Adrenal gland (tissue), 9 donors: ENCODE measurements at regions not wholly inside any gene's neighbourhood (a gene's known extent, or its start where the extent isn't known, plus 50 kb on each side); places are given as distances from the start of the nearest gene placed in this dataset.

Experiments
- DNase-seq, 7 donors: peaks; one replicate each; pipeline ENCODE4 v3.0.0-alpha.2; 2019 to 2020
- H3K27ac ChIP-seq, 5 donors: fragments of 200-600 bp; sonication (generic) in 4 of 5; 1 replicate in 3 of 5; 2 replicates in 2 of 5; pipeline versions ENCODE4 v1.5.1 to v1.8.0; 2016 to 2020; ENCODE audit warnings: mild to moderate bottlenecking in 1 of 5
- H3K27me3 ChIP-seq: fragments of 200-600 bp; 2 replicates; pipeline ENCODE4 v1.8.0; 2021
- H3K36me3 ChIP-seq, 2 donors: fragments of 200-600 bp; replicated peaks in 1 of 2; 1 replicate in 1 of 2; 2 replicates in 1 of 2; pipeline versions ENCODE4 v1.5.1 to v1.8.0; 2018 to 2022
- H3K4me1 ChIP-seq, 2 donors: fragments of 200-600 bp; replicated peaks in 1 of 2; 1 replicate in 1 of 2; 2 replicates in 1 of 2; pipeline versions ENCODE4 v1.5.1 to v1.8.0; 2018 to 2021
- H3K4me3 ChIP-seq, 4 donors: fragments of 200-600 bp; sonication (generic) in 3 of 4; one replicate each; pipeline ENCODE4 v1.5.1; 2016 to 2018
- H3K9me3 ChIP-seq, 3 donors: fragments of 200-600 bp; sonication (generic) in 1 of 3; replicated peaks in 1 of 3; 1 replicate in 2 of 3; 2 replicates in 1 of 3; pipeline versions ENCODE4 v1.5.1 to v1.8.0; 2016 to 2021
- POLR2A ChIP-seq, 2 donors: fragments of 450-650 bp; IDR thresholded peaks; one replicate each; pipeline ENCODE4 v1.6.1; 2017; ENCODE audit warnings: antibody characterized with exemption in 2 of 2, mild to moderate bottlenecking in 2 of 2, moderate library complexity in 1 of 2
- WGBS, 4 donors: extraction: QIAGEN DNeasy Blood & Tissue Kit in 2 of 4; methylation state at CpG; one replicate each; pipeline versions ENCODE4 v1.1.5 to v1.1.7; 2013 to 2017; 5-methylcytosine and 5-hydroxymethylcytosine counted together
- intact Hi-C, 2 donors: fragments of 100-400 bp; cut with DNase I; formaldehyde crosslinking; loops; one replicate each; pipeline versions ENCODE4 v1.14.1 to v1.15.0; 2022 to 2023
- TF ChIP-seq, protein P1 (sequence below), 6 experiments: fragments of 450-650 bp in 4 of 6; fragments of 200-600 bp in 2 of 6; sonication (generic) in 1 of 6; IDR thresholded peaks; 1 replicate in 5 of 6; 2 replicates in 1 of 6; pipeline versions ENCODE4 v1.5.1 to v1.8.0; 2016 to 2021; ENCODE audit warnings: antibody characterized with exemption in 6 of 6, mild to moderate bottlenecking in 2 of 6, moderate library complexity in 1 of 6
- donor health status: healthy with polysubstance abuse.
- donor health status: Bipolar disorder and iron deficiency.
- donor health status: DM: yes; HTN: yes; CAD: no.
- donor health status: DM: no; HTN: no; CAD: no.
- donor health status: DM: no; HTN: no; CAD: no.

GRCh38 chr1:58032611-58033073 lies 513.9 kb downstream of the OMA1 start:
- Histone ChIP-seq H3K27me3 (peaks cover 5% of the 10 kb centered on the region), H3K4me1 (no peaks in the 10 kb centered on the region), H3K27ac (no peak overlapping the region), H3K36me3 (no peaks in the 10 kb centered on the region), H3K4me3 (no peak overlapping the region), H3K9me3 (no peaks in the 10 kb centered on the region)
- TF ChIP-seq, protein P1, sequence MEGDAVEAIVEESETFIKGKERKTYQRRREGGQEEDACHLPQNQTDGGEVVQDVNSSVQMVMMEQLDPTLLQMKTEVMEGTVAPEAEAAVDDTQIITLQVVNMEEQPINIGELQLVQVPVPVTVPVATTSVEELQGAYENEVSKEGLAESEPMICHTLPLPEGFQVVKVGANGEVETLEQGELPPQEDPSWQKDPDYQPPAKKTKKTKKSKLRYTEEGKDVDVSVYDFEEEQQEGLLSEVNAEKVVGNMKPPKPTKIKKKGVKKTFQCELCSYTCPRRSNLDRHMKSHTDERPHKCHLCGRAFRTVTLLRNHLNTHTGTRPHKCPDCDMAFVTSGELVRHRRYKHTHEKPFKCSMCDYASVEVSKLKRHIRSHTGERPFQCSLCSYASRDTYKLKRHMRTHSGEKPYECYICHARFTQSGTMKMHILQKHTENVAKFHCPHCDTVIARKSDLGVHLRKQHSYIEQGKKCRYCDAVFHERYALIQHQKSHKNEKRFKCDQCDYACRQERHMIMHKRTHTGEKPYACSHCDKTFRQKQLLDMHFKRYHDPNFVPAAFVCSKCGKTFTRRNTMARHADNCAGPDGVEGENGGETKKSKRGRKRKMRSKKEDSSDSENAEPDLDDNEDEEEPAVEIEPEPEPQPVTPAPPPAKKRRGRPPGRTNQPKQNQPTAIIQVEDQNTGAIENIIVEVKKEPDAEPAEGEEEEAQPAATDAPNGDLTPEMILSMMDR (IDR thresholded peaks at IDR 0.05), result no peak
- no peak for TF ChIP-seq POLR2A (IDR thresholded peaks at IDR 0.05)
- 58 to 81% (median 74%) methylated on average over 1 of the region's 1 CpG for WGBS, 4 donors
- intact Hi-C loops, result no loop called here
- no peak for DNase-seq

GRCh38 chr1:58031416-58031815 lies 515.1 kb downstream of the OMA1 start:
- 27 to 44% (median 35%) methylated on average over 5 of the region's 5 CpGs for WGBS, 4 donors
- intact Hi-C loops, result no loop called here

GRCh38 chr1:58030456-58030855 lies 516.1 kb downstream of the OMA1 start:
- Histone ChIP-seq H3K36me3 (no peaks in the 10 kb centered on the region), H3K9me3 (no peaks in the 10 kb centered on the region), H3K27ac (no peak overlapping the region), H3K27me3 (no peaks in the 10 kb centered on the region), H3K4me1 (no peaks in the 10 kb centered on the region), H3K4me3 (no peak overlapping the region)
- WGBS, 4 donors, result 59 to 72% (median 62%) methylated on average over 3 of the region's 3 CpGs
- intact Hi-C loops, result no loop called here
- no peak for TF ChIP-seq POLR2A (IDR thresholded peaks at IDR 0.05)
- TF ChIP-seq, protein P1 (IDR thresholded peaks at IDR 0.05), result no peak
- DNase-seq, result no peak

More at GRCh38 chr1:58031416-58031815, 515.1 kb downstream of the OMA1 start:
- Histone ChIP-seq H3K27ac (no peak overlapping the region), H3K4me3 (no peak overlapping the region), H3K36me3 (no peaks in the 10 kb centered on the region), H3K9me3 (no peaks in the 10 kb centered on the region), H3K4me1 (no peaks in the 10 kb centered on the region), H3K27me3 (no peaks in the 10 kb centered on the region)
- DNase-seq, result no peak
- TF ChIP-seq, protein P1 (IDR thresholded peaks at IDR 0.05), result no peak
- TF ChIP-seq POLR2A (IDR thresholded peaks at IDR 0.05), result no peak

GRCh38 chr1:58017641-58018040 lies 528.9 kb downstream of the OMA1 start:
- no peak for TF ChIP-seq POLR2A (IDR thresholded peaks at IDR 0.05)
- TF ChIP-seq, protein P1 (IDR thresholded peaks at IDR 0.05), result no peak
- H3K27ac ChIP-seq, result no peak overlapping the region
- H3K4me3 ChIP-seq, result no peak overlapping the region
- WGBS, 4 donors, result 90 to 95% (median 93%) methylated on average over 3 of the region's 3 CpGs
- no peaks in the 10 kb centered on the region for H3K9me3 ChIP-seq
- intact Hi-C loops, result no loop called here
- no peaks in the 10 kb centered on the region for H3K27me3 ChIP-seq
- no peaks in the 10 kb centered on the region for H3K4me1 ChIP-seq
- no peaks in the 10 kb centered on the region for H3K36me3 ChIP-seq
- no peak for DNase-seq
